Astrocyte (in vitro differentiated cells and primary cell): ENCODE measurements at regions not wholly inside any gene's neighbourhood (a gene's known extent, or its start where the extent isn't known, plus 50 kb on each side); places are given as distances from the start of the nearest gene placed in this dataset.

Source experiments
- DNase-seq: peaks from one replicate; pipeline ENCODE4 v3.0.0-alpha.2; 2010; ENCODE audit warnings: low read depth
- FAIRE-seq: peaks from 2 replicates; lab custom pipeline; 2011; peaks lifted over from hg19 to GRCh38; lab: Jason Lieb, UNC
- H2AFZ ChIP-seq: 2 replicates; pipeline ENCODE4 v1.6.0; 2012; ENCODE audit warnings: low read depth, low read length, inconsistent platforms
- H3K27ac ChIP-seq: 2 replicates; pipeline ENCODE4 v1.5.1; 2011; ENCODE audit warnings: low read depth, low read length, inconsistent platforms
- H3K27me3 ChIP-seq: 2 replicates; pipeline ENCODE4 v1.6.0; 2011; ENCODE audit warnings: low read length, inconsistent platforms; ENCODE audit not compliant: insufficient read depth
- H3K36me3 ChIP-seq: 2 replicates; pipeline ENCODE4 v1.5.1; 2011; ENCODE audit warnings: low read length, inconsistent platforms; ENCODE audit not compliant: insufficient read depth
- H3K4me1 ChIP-seq: 2 replicates; pipeline ENCODE4 v1.5.1; 2011; ENCODE audit warnings: low read length, inconsistent platforms; ENCODE audit not compliant: insufficient read depth
- H3K4me2 ChIP-seq: 2 replicates; pipeline ENCODE4 v1.6.0; 2012; ENCODE audit warnings: low read length, inconsistent platforms
- H3K4me3 ChIP-seq: 2 replicates; pipeline ENCODE4 v1.5.1; 2011; ENCODE audit warnings: low read depth, mild to moderate bottlenecking, low read length, inconsistent platforms; ENCODE audit not compliant: insufficient read depth
- H3K79me2 ChIP-seq: 2 replicates; pipeline ENCODE4 v1.6.0; 2012; ENCODE audit warnings: mild to moderate bottlenecking, low read length, inconsistent platforms; ENCODE audit not compliant: insufficient read depth
- H3K9ac ChIP-seq: 2 replicates; pipeline ENCODE4 v1.6.0; 2012; ENCODE audit warnings: mild to moderate bottlenecking, low read length, inconsistent platforms
- H3K9me3 ChIP-seq: 2 replicates; pipeline ENCODE4 v1.5.1; 2012; ENCODE audit warnings: low read depth, mild to moderate bottlenecking, low read length, inconsistent platforms; ENCODE audit not compliant: insufficient read depth
- H4K20me1 ChIP-seq: 2 replicates; pipeline ENCODE4 v1.6.0; 2012; ENCODE audit warnings: low read length, inconsistent platforms; ENCODE audit not compliant: insufficient read depth
- H3K27ac Mint-ChIP-seq: one replicate; pipeline ENCODE4 v1.8.0; 2021; ENCODE audit warnings: mild to moderate bottlenecking, mixed read lengths; ENCODE audit not compliant: unreplicated experiment
- H3K27me3 Mint-ChIP-seq: one replicate; pipeline ENCODE4 v1.8.0; 2021; ENCODE audit warnings: low read depth, mixed read lengths; ENCODE audit not compliant: unreplicated experiment
- H3K36me3 Mint-ChIP-seq: one replicate; pipeline ENCODE4 v1.8.0; 2021; ENCODE audit warnings: low read depth, mixed read lengths; ENCODE audit not compliant: unreplicated experiment
- H3K4me1 Mint-ChIP-seq: one replicate; pipeline ENCODE4 v1.8.0; 2021; ENCODE audit warnings: low read depth, mixed read lengths; ENCODE audit not compliant: unreplicated experiment
- H3K4me3 Mint-ChIP-seq: one replicate; pipeline ENCODE4 v1.8.0; 2021; ENCODE audit warnings: mild to moderate bottlenecking, moderate library complexity, mixed read lengths; ENCODE audit not compliant: unreplicated experiment
- H3K9me3 Mint-ChIP-seq: one replicate; pipeline ENCODE4 v1.8.0; 2021; ENCODE audit warnings: mild to moderate bottlenecking, mixed read lengths; ENCODE audit not compliant: unreplicated experiment
- CTCF ChIP-seq: IDR thresholded peaks from 2 replicates; pipeline ENCODE4 v1.5.1; 2011; ENCODE audit warnings: low read depth, mild to moderate bottlenecking, inconsistent platforms, low read length, moderate library complexity; ENCODE audit not compliant: insufficient read depth
- EZH2 ChIP-seq: IDR thresholded peaks from 2 replicates; pipeline ENCODE4 v1.6.1; 2012; ENCODE audit warnings: mild to moderate bottlenecking, low read length, inconsistent platforms; ENCODE audit not compliant: insufficient read depth

DNA sequence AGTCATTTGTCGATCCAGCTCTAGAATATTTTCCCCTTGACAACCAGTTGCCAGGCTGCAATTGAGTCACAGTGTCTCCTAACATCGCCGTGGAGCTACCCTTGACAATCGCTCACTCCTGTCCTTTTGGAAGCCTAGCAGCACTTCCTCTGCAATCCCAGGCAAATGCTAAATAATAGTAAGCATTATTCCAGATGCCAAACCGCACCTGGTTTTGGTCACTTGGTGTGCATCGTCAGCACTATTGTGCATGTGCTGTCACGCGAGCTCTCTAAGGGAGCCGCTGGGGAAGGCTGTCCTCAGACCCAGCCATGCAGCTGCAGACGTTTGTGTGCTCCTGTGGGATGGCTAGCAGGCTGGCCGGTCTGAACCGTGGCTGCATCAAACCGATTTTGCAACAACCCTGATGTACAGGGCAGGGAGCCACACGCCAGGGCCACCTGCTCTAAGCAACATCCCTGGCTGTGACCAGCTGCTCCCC lies 549.5 kb upstream of the ID2 start:
- Mint-ChIP-seq H3K27me3 (peaks cover 1% of the 10 kb centered on the region), H3K27ac (no peak overlapping the region), H3K4me1 (peaks cover 3% of the 10 kb centered on the region), H3K36me3 (no peaks in the 10 kb centered on the region), H3K4me3 (no peak overlapping the region), H3K9me3 (no peaks in the 10 kb centered on the region)
- Histone ChIP-seq H3K4me2 (peak overlapping the region; percentile 17), H3K79me2 (no peaks in the 10 kb centered on the region), H2AFZ (no peak overlapping the region), H3K4me1 (no peaks in the 10 kb centered on the region), H3K27me3 (no peaks in the 10 kb centered on the region), H3K9ac (no peak overlapping the region), H3K36me3 (no peaks in the 10 kb centered on the region), H3K4me3 (no peak overlapping the region), H4K20me1 (no peaks in the 10 kb centered on the region), H3K9me3 (no peaks in the 10 kb centered on the region), H3K27ac (no peak overlapping the region)
- no peak for TF ChIP-seq CTCF
- no peak for TF ChIP-seq EZH2
- FAIRE-seq (no peak), DNase-seq (peak; percentile 62)

- H3K79me2 ChIP-seq: no peaks in the 10 kb centered on the region
- no peaks in the 10 kb centered on the region for H3K4me1 ChIP-seq
- Mint-ChIP-seq H3K27me3 (peaks cover 1% of the 10 kb centered on the region), H3K9me3 (no peaks in the 10 kb centered on the region), H3K36me3 (no peaks in the 10 kb centered on the region), H3K27ac (no peak overlapping the region), H3K4me1 (peaks cover 3% of the 10 kb centered on the region), H3K4me3 (no peak overlapping the region)
- H3K4me3 ChIP-seq: no peak overlapping the region
- H3K27ac ChIP-seq: no peak overlapping the region
- DNase-seq (no peak), FAIRE-seq (no peak)
- H3K36me3 ChIP-seq: no peaks in the 10 kb centered on the region
- no peak overlapping the region for H2AFZ ChIP-seq
- no peaks in the 10 kb centered on the region for H4K20me1 ChIP-seq
- H3K27me3 ChIP-seq: no peaks in the 10 kb centered on the region
- H3K9me3 ChIP-seq: no peaks in the 10 kb centered on the region
- H3K4me2 ChIP-seq: peak overlapping the region; percentile 17
- no peak overlapping the region for H3K9ac ChIP-seq
- TF ChIP-seq CTCF (no peak), EZH2 (no peak)
Measured at GRCh38 chr2:8132879-8133278, 549.0 kb upstream of the ID2 start.

DNA sequence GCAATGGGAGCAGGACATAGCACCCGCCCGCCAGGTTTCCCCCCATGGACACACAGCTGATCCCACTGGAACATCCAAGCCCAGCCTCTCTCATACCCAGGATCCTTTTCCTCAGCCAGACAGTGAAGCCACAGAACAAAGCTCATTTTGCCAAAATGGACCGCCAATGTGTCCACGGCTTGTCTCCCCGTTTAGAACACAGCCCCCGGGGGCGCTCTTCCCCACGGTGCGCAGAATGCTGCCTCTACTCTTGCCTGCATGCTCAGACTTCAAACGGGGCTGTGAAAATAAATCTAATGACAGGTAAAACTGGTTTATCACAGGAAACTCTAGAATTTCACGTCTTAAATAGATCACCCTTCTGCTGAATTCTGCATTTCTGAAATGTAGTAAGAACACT lies 548.5 kb upstream of the ID2 start:
- Mint-ChIP-seq H3K4me3 (no peak overlapping the region), H3K9me3 (no peaks in the 10 kb centered on the region), H3K27ac (no peak overlapping the region), H3K4me1 (peaks cover 3% of the 10 kb centered on the region), H3K36me3 (no peaks in the 10 kb centered on the region), H3K27me3 (peaks cover 1% of the 10 kb centered on the region)
- no peaks in the 10 kb centered on the region for H4K20me1 ChIP-seq
- no peaks in the 10 kb centered on the region for H3K4me1 ChIP-seq
- no peak overlapping the region for H3K27ac ChIP-seq
- no peaks in the 10 kb centered on the region for H3K36me3 ChIP-seq
- H3K9ac ChIP-seq: no peak overlapping the region
- no peak for TF ChIP-seq CTCF
- TF ChIP-seq EZH2: no peak
- H3K79me2 ChIP-seq: no peaks in the 10 kb centered on the region
- no peak overlapping the region for H3K4me3 ChIP-seq
- no peaks in the 10 kb centered on the region for H3K9me3 ChIP-seq
- no peak overlapping the region for H3K4me2 ChIP-seq
- DNase-seq (no peak), FAIRE-seq (no peak)
- H2AFZ ChIP-seq: no peak overlapping the region
- no peaks in the 10 kb centered on the region for H3K27me3 ChIP-seq
